ENCODE measurements at regions not wholly inside any gene's neighbourhood (a gene's known extent, or its start where the extent isn't known, plus 50 kb on each side); places are given as distances from the start of the nearest gene placed in this dataset.
A peak's percentile ranks its signal among the peaks of the same experiment; 100 is the strongest.

GRCh38 chr1:87505391-87505983 is 176.8 kb downstream of the LMO4 start:
- H3K4me3 ChIP-seq (ENCODE audit: low read length in 2 of 2), result no peak overlapping the region
- H3K27ac ChIP-seq (replicated peaks; ENCODE audit: low read length), result no peak overlapping the region
- H3K4me2 ChIP-seq (ENCODE audit: insufficient read depth, low read length, poor library complexity, severe bottlenecking), result no peak overlapping the region
- H2BK12ac ChIP-seq (ENCODE audit: low read length), result no peak overlapping the region
- H3K4me1 ChIP-seq (ENCODE audit: control insufficient read depth in 2 of 2, insufficient read depth in 1 of 2, low read depth in 1 of 2, low read length in 2 of 2), result peaks cover 0 to 5% of the 10 kb centered on the region in 2 donors
- no CpG with 5 or more reads among the region's 9 CpGs for WGBS, 2 donors (ENCODE audit: extremely low coverage in 2 of 2, insufficient read length in 2 of 2, insufficient replicate concordance in 1 of 2)
- no peak overlapping the region for H4K8ac ChIP-seq (ENCODE audit: low read depth, low read length)
- H3K9ac ChIP-seq (ENCODE audit: low read depth, low read length, poor library complexity), result no peak overlapping the region
- no peak overlapping the region for H2AFZ ChIP-seq (ENCODE audit: low read length)
- H2BK120ac ChIP-seq (ENCODE audit: low read depth, low read length), result no peak overlapping the region
- no peaks in the 10 kb centered on the region for H3K79me1 ChIP-seq (ENCODE audit: low read depth, low read length)
- H2BK5ac ChIP-seq (ENCODE audit: low read length), result no peak overlapping the region
- H3K23ac ChIP-seq (ENCODE audit: low read depth, low read length, poor library complexity), result no peak overlapping the region
- H3K9me3 ChIP-seq (replicated peaks in 1 of 2; ENCODE audit: control insufficient read depth in 2 of 2, insufficient read depth in 1 of 2, low read depth in 1 of 2, low read length in 2 of 2), result no peaks in the 10 kb centered on the region
- no peaks in the 10 kb centered on the region for H3K36me3 ChIP-seq (replicated peaks in 1 of 2; ENCODE audit: control insufficient read depth in 2 of 2, insufficient read depth in 2 of 2, low read length in 2 of 2)
- H3K27me3 ChIP-seq (ENCODE audit: control insufficient read depth in 3 of 3, insufficient read depth in 3 of 3, low read depth in 1 of 3, low read length in 3 of 3), result no peaks in the 10 kb centered on the region
- H3K4ac ChIP-seq (ENCODE audit: low read length), result no peak overlapping the region
- no peak overlapping the region for H3K14ac ChIP-seq (ENCODE audit: low read length)
- H4K91ac ChIP-seq (ENCODE audit: low read depth, low read length, poor library complexity), result no peak overlapping the region
- H2AK5ac ChIP-seq (ENCODE audit: low read depth, low read length), result no peak overlapping the region
- DNase-seq (ENCODE audit: low spot score), result no peak
- H3K18ac ChIP-seq (ENCODE audit: low read length), result peak overlapping the region; percentile 78
- H2BK15ac ChIP-seq (ENCODE audit: low read length), result no peak overlapping the region

GRCh38 chr1:87506147-87506546 is 177.5 kb downstream of the LMO4 start:
- Histone ChIP-seq H3K4me1 (ENCODE audit: control insufficient read depth in 2 of 2, insufficient read depth in 1 of 2, low read depth in 1 of 2, low read length in 2 of 2) (peaks cover 0 to 5% of the 10 kb centered on the region in 2 donors), H3K4me2 (ENCODE audit: insufficient read depth, low read length, poor library complexity, severe bottlenecking) (no peak overlapping the region), H3K4ac (ENCODE audit: low read length) (no peak overlapping the region), H2AK5ac (ENCODE audit: low read depth, low read length) (no peak overlapping the region), H3K79me1 (ENCODE audit: low read depth, low read length) (no peaks in the 10 kb centered on the region), H3K18ac (ENCODE audit: low read length) (no peak overlapping the region), H4K91ac (ENCODE audit: low read depth, low read length, poor library complexity) (no peak overlapping the region), H2BK15ac (ENCODE audit: low read length) (no peak overlapping the region), H3K14ac (ENCODE audit: low read length) (no peak overlapping the region), H2BK5ac (ENCODE audit: low read length) (no peak overlapping the region), H2BK12ac (ENCODE audit: low read length) (no peak overlapping the region), H2AFZ (ENCODE audit: low read length) (no peak overlapping the region), H3K9me3 (replicated peaks in 1 of 2; ENCODE audit: control insufficient read depth in 2 of 2, insufficient read depth in 1 of 2, low read depth in 1 of 2, low read length in 2 of 2) (no peaks in the 10 kb centered on the region), H3K27me3 (ENCODE audit: control insufficient read depth in 3 of 3, insufficient read depth in 3 of 3, low read depth in 1 of 3, low read length in 3 of 3) (no peaks in the 10 kb centered on the region), H3K27ac (replicated peaks; ENCODE audit: low read length) (no peak overlapping the region), H4K8ac (ENCODE audit: low read depth, low read length) (no peak overlapping the region), H3K4me3 (ENCODE audit: low read length in 2 of 2) (no peak overlapping the region), H2BK120ac (ENCODE audit: low read depth, low read length) (no peak overlapping the region), H3K36me3 (replicated peaks in 1 of 2; ENCODE audit: control insufficient read depth in 2 of 2, insufficient read depth in 2 of 2, low read length in 2 of 2) (no peaks in the 10 kb centered on the region), H3K9ac (ENCODE audit: low read depth, low read length, poor library complexity) (no peak overlapping the region), H3K23ac (ENCODE audit: low read depth, low read length, poor library complexity) (no peak overlapping the region)
- DNase-seq (ENCODE audit: low spot score), result no peak
- no CpG with 5 or more reads among the region's 8 CpGs for WGBS, 2 donors (ENCODE audit: extremely low coverage in 2 of 2, insufficient read length in 2 of 2, insufficient replicate concordance in 1 of 2)

DNA sequence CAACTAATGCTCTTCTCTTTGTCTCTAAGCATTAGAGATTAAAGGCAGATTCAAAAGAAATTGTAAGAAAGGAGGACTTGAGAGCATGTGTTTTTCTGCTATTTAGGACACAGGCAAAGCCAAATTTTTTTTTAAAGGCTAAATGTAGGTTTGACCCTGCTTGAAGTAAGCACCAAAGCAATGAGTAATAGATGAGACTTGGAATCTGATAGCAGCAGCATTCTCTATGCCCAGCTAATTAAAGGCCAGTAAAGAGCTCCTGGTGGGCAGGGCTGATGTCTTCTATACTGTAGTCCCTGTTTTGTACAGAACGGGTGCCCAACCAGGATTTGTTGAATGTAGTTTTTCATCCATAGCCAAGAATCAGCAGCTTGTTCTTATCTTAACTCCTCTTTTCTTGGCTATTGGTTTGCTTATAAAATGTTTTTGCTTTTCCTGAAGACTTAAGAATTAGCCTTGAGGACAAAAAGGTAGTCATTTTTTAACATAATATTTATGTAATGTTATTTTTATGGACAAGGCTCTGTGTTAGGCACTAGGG is 179.6 kb downstream of the LMO4 start:
- H3K14ac ChIP-seq (ENCODE audit: low read length), result no peak overlapping the region
- H3K27ac ChIP-seq (replicated peaks; ENCODE audit: low read length), result no peak overlapping the region
- H3K23ac ChIP-seq (ENCODE audit: low read depth, low read length, poor library complexity), result no peak overlapping the region
- H2BK15ac ChIP-seq (ENCODE audit: low read length), result no peak overlapping the region
- no peak overlapping the region for H2AFZ ChIP-seq (ENCODE audit: low read length)
- no peak for DNase-seq (ENCODE audit: low spot score)
- no peaks in the 10 kb centered on the region for H3K9me3 ChIP-seq (replicated peaks in 1 of 2; ENCODE audit: control insufficient read depth in 2 of 2, insufficient read depth in 1 of 2, low read depth in 1 of 2, low read length in 2 of 2)
- no CpG with 5 or more reads among the region's 1 CpG for WGBS, 2 donors (ENCODE audit: extremely low coverage in 2 of 2, insufficient read length in 2 of 2, insufficient replicate concordance in 1 of 2)
- H2BK12ac ChIP-seq (ENCODE audit: low read length), result no peak overlapping the region
- no peak overlapping the region for H3K4ac ChIP-seq (ENCODE audit: low read length)
- H3K4me3 ChIP-seq (ENCODE audit: low read length in 2 of 2), result no peak overlapping the region
- no peaks in the 10 kb centered on the region for H3K79me1 ChIP-seq (ENCODE audit: low read depth, low read length)
- no peak overlapping the region for H3K18ac ChIP-seq (ENCODE audit: low read length)
- no peak overlapping the region for H2AK5ac ChIP-seq (ENCODE audit: low read depth, low read length)
- no peak overlapping the region for H3K9ac ChIP-seq (ENCODE audit: low read depth, low read length, poor library complexity)
- H2BK5ac ChIP-seq (ENCODE audit: low read length), result no peak overlapping the region
- H2BK120ac ChIP-seq (ENCODE audit: low read depth, low read length), result no peak overlapping the region
- no peak overlapping the region for H4K8ac ChIP-seq (ENCODE audit: low read depth, low read length)
- H3K27me3 ChIP-seq (ENCODE audit: control insufficient read depth in 3 of 3, insufficient read depth in 3 of 3, low read depth in 1 of 3, low read length in 3 of 3), result no peaks in the 10 kb centered on the region
- H3K36me3 ChIP-seq (replicated peaks in 1 of 2; ENCODE audit: control insufficient read depth in 2 of 2, insufficient read depth in 2 of 2, low read length in 2 of 2), result no peaks in the 10 kb centered on the region
- H4K91ac ChIP-seq (ENCODE audit: low read depth, low read length, poor library complexity), result no peak overlapping the region
- H3K4me1 ChIP-seq (ENCODE audit: control insufficient read depth in 2 of 2, insufficient read depth in 1 of 2, low read depth in 1 of 2, low read length in 2 of 2), result peaks cover 3 to 7% of the 10 kb centered on the region in 2 donors
- H3K4me2 ChIP-seq (ENCODE audit: insufficient read depth, low read length, poor library complexity, severe bottlenecking), result no peak overlapping the region

DNA sequence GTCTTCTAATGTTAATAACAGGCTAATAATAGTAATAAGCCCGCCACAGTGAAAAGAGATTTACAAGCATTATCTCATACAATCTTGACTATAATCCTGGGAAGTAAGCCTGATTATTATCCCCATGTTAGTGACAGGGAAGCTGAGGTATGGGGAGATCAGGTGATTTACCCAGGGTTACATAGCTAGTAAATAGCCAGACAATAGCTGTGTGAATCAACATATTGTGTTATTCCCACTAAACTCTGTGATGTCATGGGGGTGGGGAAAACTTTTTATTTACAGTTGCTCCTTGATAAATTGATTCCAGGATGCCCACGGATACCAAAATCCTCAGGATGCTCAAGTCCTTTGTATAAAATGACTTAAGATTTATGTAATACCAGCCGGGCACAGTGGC is 181.9 kb downstream of the LMO4 start:
- H2BK120ac ChIP-seq (ENCODE audit: low read depth, low read length), result no peak overlapping the region
- WGBS, 2 donors (ENCODE audit: extremely low coverage in 2 of 2, insufficient read length in 2 of 2, insufficient replicate concordance in 1 of 2), result no CpG with 5 or more reads among the region's 3 CpGs
- H4K8ac ChIP-seq (ENCODE audit: low read depth, low read length), result no peak overlapping the region
- H3K4me3 ChIP-seq (ENCODE audit: low read length in 2 of 2), result no peak overlapping the region
- H2BK5ac ChIP-seq (ENCODE audit: low read length), result no peak overlapping the region
- H2AK5ac ChIP-seq (ENCODE audit: low read depth, low read length), result no peak overlapping the region
- no peak overlapping the region for H3K23ac ChIP-seq (ENCODE audit: low read depth, low read length, poor library complexity)
- no peak overlapping the region for H3K18ac ChIP-seq (ENCODE audit: low read length)
- no peak overlapping the region for H3K4me2 ChIP-seq (ENCODE audit: insufficient read depth, low read length, poor library complexity, severe bottlenecking)
- no peaks in the 10 kb centered on the region for H3K36me3 ChIP-seq (replicated peaks in 1 of 2; ENCODE audit: control insufficient read depth in 2 of 2, insufficient read depth in 2 of 2, low read length in 2 of 2)
- H4K91ac ChIP-seq (ENCODE audit: low read depth, low read length, poor library complexity), result no peak overlapping the region
- no peaks in the 10 kb centered on the region for H3K27me3 ChIP-seq (ENCODE audit: control insufficient read depth in 3 of 3, insufficient read depth in 3 of 3, low read depth in 1 of 3, low read length in 3 of 3)
- H3K9ac ChIP-seq (ENCODE audit: low read depth, low read length, poor library complexity), result no peak overlapping the region
- H3K4me1 ChIP-seq (ENCODE audit: control insufficient read depth in 2 of 2, insufficient read depth in 1 of 2, low read depth in 1 of 2, low read length in 2 of 2), result peaks cover 3 to 4% of the 10 kb centered on the region in 2 donors
- no peaks in the 10 kb centered on the region for H3K79me1 ChIP-seq (ENCODE audit: low read depth, low read length)
- H2BK15ac ChIP-seq (ENCODE audit: low read length), result no peak overlapping the region
- no peak overlapping the region for H2AFZ ChIP-seq (ENCODE audit: low read length)
- H2BK12ac ChIP-seq (ENCODE audit: low read length), result no peak overlapping the region
- H3K14ac ChIP-seq (ENCODE audit: low read length), result no peak overlapping the region
- H3K27ac ChIP-seq (replicated peaks; ENCODE audit: low read length), result no peak overlapping the region
- DNase-seq (ENCODE audit: low spot score), result no peak
- no peak overlapping the region for H3K4ac ChIP-seq (ENCODE audit: low read length)
- no peaks in the 10 kb centered on the region for H3K9me3 ChIP-seq (replicated peaks in 1 of 2; ENCODE audit: control insufficient read depth in 2 of 2, insufficient read depth in 1 of 2, low read depth in 1 of 2, low read length in 2 of 2)
